Amygdala (tissue), 56 donors: ENCODE measurements at regions not wholly inside any gene's neighbourhood (a gene's known extent, or its start where the extent isn't known, plus 50 kb on each side); places are given as distances from the start of the nearest gene placed in this dataset.

ENCODE experiments used
- DNase-seq, 56 donors: peaks; one replicate each; lab custom pipeline; 2025; lab: John Stamatoyannopoulos, UW

- no peak for DNase-seq
Observed at GRCh38 chr15:85886309-85886811, 91.6 kb upstream of the KLHL25 start.

GRCh38 chr15:85889956-85890619, 95.4 kb upstream of the KLHL25 start:
- DNase-seq: no peak

GRCh38 chr15:85890620-85890980, 95.9 kb upstream of the KLHL25 start:
- DNase-seq: no peak

GRCh38 chr15:85891470-85891869, 96.7 kb upstream of the KLHL25 start:
- no peak for DNase-seq

GRCh38 chr15:85892232-85892631, 97.5 kb upstream of the KLHL25 start:
- DNase-seq: no peak

- DNase-seq: no peak
Observed at GRCh38 chr15:85897207-85897894, 102.6 kb upstream of the KLHL25 start.

GRCh38 chr15:85897895-85898717, 103.4 kb upstream of the KLHL25 start:
- DNase-seq: no peak

- no peak for DNase-seq
Observed at GRCh38 chr15:85899927-85900326, 105.2 kb upstream of the KLHL25 start.

- no peak for DNase-seq
Observed at GRCh38 chr15:85905751-85906450, 111.2 kb upstream of the KLHL25 start.

- DNase-seq: no peak
Observed at GRCh38 chr15:85906640-85907039, 111.9 kb upstream of the KLHL25 start.

- peak in 16 of 56 donors; percentile 2 to 63 (median 10) for DNase-seq
Observed at GRCh38 chr15:85910834-85911233, 116.1 kb upstream of the KLHL25 start.

GRCh38 chr15:85913461-85913860, 118.7 kb upstream of the KLHL25 start:
- DNase-seq: no peak

GRCh38 chr15:85920956-85921355, 126.2 kb upstream of the KLHL25 start:
- DNase-seq: peak in 9 of 56 donors; percentile 6 to 30 (median 9)

GRCh38 chr15:85924088-85924487, 129.4 kb upstream of the KLHL25 start:
- no peak for DNase-seq

GRCh38 chr15:85925649-85926237, 131.0 kb upstream of the KLHL25 start:
- no peak for DNase-seq

- DNase-seq: no peak
Observed at GRCh38 chr15:85926834-85927233, 132.1 kb upstream of the KLHL25 start.

- DNase-seq: no peak
Observed at GRCh38 chr15:85927931-85928537, 133.3 kb upstream of the KLHL25 start.

GRCh38 chr15:85929786-85930185, 135.1 kb upstream of the KLHL25 start:
- no peak for DNase-seq

- no peak for DNase-seq
Observed at GRCh38 chr15:85932391-85932790, 137.7 kb upstream of the KLHL25 start.

GRCh38 chr15:85934691-85935090, 140.0 kb upstream of the KLHL25 start:
- no peak for DNase-seq
